ENCODE measurements at regions not wholly inside any gene's neighbourhood (a gene's known extent, or its start where the extent isn't known, plus 50 kb on each side); places are given as distances from the start of the nearest gene placed in this dataset.

DNA sequence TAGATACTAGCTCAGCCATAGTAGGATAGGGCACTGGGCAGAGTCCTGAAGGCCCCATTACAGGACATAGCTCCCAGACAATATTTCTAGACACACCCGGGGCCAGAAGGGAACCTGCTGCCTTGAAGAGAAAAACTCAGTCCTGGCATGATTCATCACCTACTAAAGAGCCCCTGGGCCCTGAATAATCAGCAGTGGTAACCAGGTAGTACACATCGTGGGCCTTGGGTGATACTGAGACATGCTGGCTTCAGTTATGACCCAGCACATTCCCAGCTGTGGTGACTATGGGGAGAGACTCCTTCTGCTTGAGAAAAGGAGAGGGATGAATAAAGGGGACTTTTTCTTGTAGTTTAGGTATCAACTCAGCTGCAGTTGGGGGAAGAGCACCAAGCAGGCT lies 104.3 kb upstream of the STK26 start:
- TF ChIP-seq JUND (IDR thresholded peaks at IDR 0.05) (no peak), SP1 (IDR thresholded peaks at IDR 0.05) (no peak), GABPA (IDR thresholded peaks at IDR 0.05 in 1 of 2, conservative IDR thresholded peaks at IDR 0.05 in 1 of 2) (no peak), HNF4A (conservative IDR thresholded peaks at IDR 0.05) (no peak), TAF1 (conservative IDR thresholded peaks at IDR 0.05) (no peak), YY1 (IDR thresholded peaks at IDR 0.05) (no peak), NR2F2 (IDR thresholded peaks at IDR 0.05) (no peak), RAD21 (IDR thresholded peaks at IDR 0.05) (no peak), FOXA1 (IDR thresholded peaks at IDR 0.05) (no peak)
- TF ChIP-seq, protein P1, sequence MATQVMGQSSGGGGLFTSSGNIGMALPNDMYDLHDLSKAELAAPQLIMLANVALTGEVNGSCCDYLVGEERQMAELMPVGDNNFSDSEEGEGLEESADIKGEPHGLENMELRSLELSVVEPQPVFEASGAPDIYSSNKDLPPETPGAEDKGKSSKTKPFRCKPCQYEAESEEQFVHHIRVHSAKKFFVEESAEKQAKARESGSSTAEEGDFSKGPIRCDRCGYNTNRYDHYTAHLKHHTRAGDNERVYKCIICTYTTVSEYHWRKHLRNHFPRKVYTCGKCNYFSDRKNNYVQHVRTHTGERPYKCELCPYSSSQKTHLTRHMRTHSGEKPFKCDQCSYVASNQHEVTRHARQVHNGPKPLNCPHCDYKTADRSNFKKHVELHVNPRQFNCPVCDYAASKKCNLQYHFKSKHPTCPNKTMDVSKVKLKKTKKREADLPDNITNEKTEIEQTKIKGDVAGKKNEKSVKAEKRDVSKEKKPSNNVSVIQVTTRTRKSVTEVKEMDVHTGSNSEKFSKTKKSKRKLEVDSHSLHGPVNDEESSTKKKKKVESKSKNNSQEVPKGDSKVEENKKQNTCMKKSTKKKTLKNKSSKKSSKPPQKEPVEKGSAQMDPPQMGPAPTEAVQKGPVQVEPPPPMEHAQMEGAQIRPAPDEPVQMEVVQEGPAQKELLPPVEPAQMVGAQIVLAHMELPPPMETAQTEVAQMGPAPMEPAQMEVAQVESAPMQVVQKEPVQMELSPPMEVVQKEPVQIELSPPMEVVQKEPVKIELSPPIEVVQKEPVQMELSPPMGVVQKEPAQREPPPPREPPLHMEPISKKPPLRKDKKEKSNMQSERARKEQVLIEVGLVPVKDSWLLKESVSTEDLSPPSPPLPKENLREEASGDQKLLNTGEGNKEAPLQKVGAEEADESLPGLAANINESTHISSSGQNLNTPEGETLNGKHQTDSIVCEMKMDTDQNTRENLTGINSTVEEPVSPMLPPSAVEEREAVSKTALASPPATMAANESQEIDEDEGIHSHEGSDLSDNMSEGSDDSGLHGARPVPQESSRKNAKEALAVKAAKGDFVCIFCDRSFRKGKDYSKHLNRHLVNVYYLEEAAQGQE (IDR thresholded peaks at IDR 0.05): no peak
- TF ChIP-seq, protein P2, sequence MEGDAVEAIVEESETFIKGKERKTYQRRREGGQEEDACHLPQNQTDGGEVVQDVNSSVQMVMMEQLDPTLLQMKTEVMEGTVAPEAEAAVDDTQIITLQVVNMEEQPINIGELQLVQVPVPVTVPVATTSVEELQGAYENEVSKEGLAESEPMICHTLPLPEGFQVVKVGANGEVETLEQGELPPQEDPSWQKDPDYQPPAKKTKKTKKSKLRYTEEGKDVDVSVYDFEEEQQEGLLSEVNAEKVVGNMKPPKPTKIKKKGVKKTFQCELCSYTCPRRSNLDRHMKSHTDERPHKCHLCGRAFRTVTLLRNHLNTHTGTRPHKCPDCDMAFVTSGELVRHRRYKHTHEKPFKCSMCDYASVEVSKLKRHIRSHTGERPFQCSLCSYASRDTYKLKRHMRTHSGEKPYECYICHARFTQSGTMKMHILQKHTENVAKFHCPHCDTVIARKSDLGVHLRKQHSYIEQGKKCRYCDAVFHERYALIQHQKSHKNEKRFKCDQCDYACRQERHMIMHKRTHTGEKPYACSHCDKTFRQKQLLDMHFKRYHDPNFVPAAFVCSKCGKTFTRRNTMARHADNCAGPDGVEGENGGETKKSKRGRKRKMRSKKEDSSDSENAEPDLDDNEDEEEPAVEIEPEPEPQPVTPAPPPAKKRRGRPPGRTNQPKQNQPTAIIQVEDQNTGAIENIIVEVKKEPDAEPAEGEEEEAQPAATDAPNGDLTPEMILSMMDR (IDR thresholded peaks at IDR 0.05; ENCODE audit: low read depth, low read length, missing input control): no peak
- TF ChIP-seq, protein P3, sequence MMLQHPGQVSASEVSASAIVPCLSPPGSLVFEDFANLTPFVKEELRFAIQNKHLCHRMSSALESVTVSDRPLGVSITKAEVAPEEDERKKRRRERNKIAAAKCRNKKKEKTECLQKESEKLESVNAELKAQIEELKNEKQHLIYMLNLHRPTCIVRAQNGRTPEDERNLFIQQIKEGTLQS (IDR thresholded peaks at IDR 0.05): no peak
- TF ChIP-seq, protein P4, sequence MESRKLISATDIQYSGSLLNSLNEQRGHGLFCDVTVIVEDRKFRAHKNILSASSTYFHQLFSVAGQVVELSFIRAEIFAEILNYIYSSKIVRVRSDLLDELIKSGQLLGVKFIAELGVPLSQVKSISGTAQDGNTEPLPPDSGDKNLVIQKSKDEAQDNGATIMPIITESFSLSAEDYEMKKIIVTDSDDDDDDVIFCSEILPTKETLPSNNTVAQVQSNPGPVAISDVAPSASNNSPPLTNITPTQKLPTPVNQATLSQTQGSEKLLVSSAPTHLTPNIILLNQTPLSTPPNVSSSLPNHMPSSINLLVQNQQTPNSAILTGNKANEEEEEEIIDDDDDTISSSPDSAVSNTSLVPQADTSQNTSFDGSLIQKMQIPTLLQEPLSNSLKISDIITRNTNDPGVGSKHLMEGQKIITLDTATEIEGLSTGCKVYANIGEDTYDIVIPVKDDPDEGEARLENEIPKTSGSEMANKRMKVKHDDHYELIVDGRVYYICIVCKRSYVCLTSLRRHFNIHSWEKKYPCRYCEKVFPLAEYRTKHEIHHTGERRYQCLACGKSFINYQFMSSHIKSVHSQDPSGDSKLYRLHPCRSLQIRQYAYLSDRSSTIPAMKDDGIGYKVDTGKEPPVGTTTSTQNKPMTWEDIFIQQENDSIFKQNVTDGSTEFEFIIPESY (IDR thresholded peaks at IDR 0.05): no peak
- TF ChIP-seq, protein P5, sequence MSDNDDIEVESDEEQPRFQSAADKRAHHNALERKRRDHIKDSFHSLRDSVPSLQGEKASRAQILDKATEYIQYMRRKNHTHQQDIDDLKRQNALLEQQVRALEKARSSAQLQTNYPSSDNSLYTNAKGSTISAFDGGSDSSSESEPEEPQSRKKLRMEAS (IDR thresholded peaks at IDR 0.05): no peak

All from liver (tissue), 3 donors.